SK-N-SH (cell line): ENCODE measurements at regions not wholly inside any gene's neighbourhood (a gene's known extent, or its start where the extent isn't known, plus 50 kb on each side); places are given as distances from the start of the nearest gene placed in this dataset.

Source experiments
- CTCF ChIA-PET: fragments of 300-600, 350-600 bp; formaldehyde crosslinking; extraction: SDS; loops from one replicate; lab custom pipeline; 2021; lab: Yijun Ruan, JAX
- POLR2A ChIA-PET: fragments of 350-600 bp; sonication (Branson Sonifier 250); formaldehyde crosslinking; extraction: SDS; loops from one replicate; lab custom pipeline; 2020; ENCODE audit warnings: antibody characterized with exemption, inconsistent platforms; lab: Yijun Ruan, JAX
- DNase-seq: peaks from one replicate; pipeline ENCODE4 v3.0.0; 2012
- H2AFZ ChIP-seq: fragments of 200-600 bp; sonication (generic); 2 replicates; pipeline ENCODE4 v1.8.1; 2016; ENCODE audit warnings: antibody characterized with exemption, mild to moderate bottlenecking, low read depth
- H3F3A ChIP-seq: fragments of 200-600 bp; sonication (generic); replicated peaks from 2 replicates; pipeline ENCODE3; 2016; ENCODE audit warnings: antibody characterized with exemption, mild to moderate bottlenecking; ENCODE audit not compliant: insufficient read depth
- H3K27ac ChIP-seq, 2 experiments: fragments of 200-500 bp in 1 of 2; fragments of 200-600 bp in 1 of 2; sonication (Bioruptor generic) in 1 of 2; sonication (generic), shearing (Covaris generic) in 1 of 2; 2 replicates each; pipeline versions ENCODE4 v1.5.1 to v1.6.1; 2014 to 2016; ENCODE audit warnings: low read depth in 2 of 2, inconsistent platforms in 1 of 2, low read length in 1 of 2, mild to moderate bottlenecking in 1 of 2, mixed read lengths in 1 of 2
- H3K27me3 ChIP-seq: fragments of 200-600 bp; sonication (generic), shearing (Covaris generic); 2 replicates; pipeline ENCODE4 v1.6.1; 2016; ENCODE audit warnings: mixed run types; ENCODE audit not compliant: insufficient read depth
- H3K36me3 ChIP-seq, 2 experiments: fragments of 200-500 bp in 1 of 2; fragments of 200-600 bp in 1 of 2; sonication (Bioruptor generic) in 1 of 2; sonication (generic) in 1 of 2; replicated peaks in 1 of 2; 2 replicates each; pipeline versions ENCODE3 to v1.5.1; 2014 to 2016; ENCODE audit warnings: low read length in 1 of 2, mild to moderate bottlenecking in 1 of 2; ENCODE audit not compliant: insufficient read depth in 2 of 2, control insufficient read depth in 1 of 2
- H3K4me1 ChIP-seq, 2 experiments: fragments of 200-500 bp in 1 of 2; fragments of 200-600 bp in 1 of 2; sonication (Bioruptor generic) in 1 of 2; sonication (generic), shearing (Covaris generic) in 1 of 2; 2 replicates each; pipeline versions ENCODE4 v1.5.1 to v1.6.1; 2014 to 2016; ENCODE audit warnings: low read depth in 1 of 2, low read length in 1 of 2, mixed run types in 1 of 2; ENCODE audit not compliant: insufficient read depth in 2 of 2, control insufficient read depth in 1 of 2
- H3K4me2 ChIP-seq: fragments of 200-600 bp; sonication (generic), shearing (Covaris generic); 2 replicates; pipeline ENCODE4 v1.6.1; 2017; ENCODE audit warnings: mixed run types
- H3K4me3 ChIP-seq, 2 experiments: fragments of 200-500 bp in 1 of 2; fragments of 200-600 bp in 1 of 2; sonication (Bioruptor generic) in 1 of 2; sonication (generic), shearing (Covaris generic) in 1 of 2; 2 replicates each; pipeline versions ENCODE4 v1.5.1 to v1.8.1; 2014 to 2016; ENCODE audit warnings: low read depth in 2 of 2, inconsistent platforms in 1 of 2, low read length in 1 of 2, mild to moderate bottlenecking in 1 of 2, mixed read lengths in 1 of 2, moderate library complexity in 1 of 2
- H3K79me2 ChIP-seq: fragments of 200-600 bp; sonication (generic); 2 replicates; pipeline ENCODE4 v1.8.1; 2017; ENCODE audit warnings: mild to moderate bottlenecking; ENCODE audit not compliant: insufficient read depth
- H3K9ac ChIP-seq: fragments of 200-600 bp; sonication (generic); 2 replicates; pipeline ENCODE4 v1.6.1; 2017; ENCODE audit warnings: mixed run types
- H3K9me2 ChIP-seq: fragments of 200-600 bp; sonication (generic); 2 replicates; pipeline ENCODE4 v1.6.1; 2017; ENCODE audit warnings: mixed run types
- H3K9me3 ChIP-seq: fragments of 200-600 bp; sonication (generic); 2 replicates; pipeline ENCODE4 v1.6.1; 2017; ENCODE audit warnings: mixed run types, mild to moderate bottlenecking, moderate library complexity
- H4K20me1 ChIP-seq: fragments of 200-600 bp; sonication (generic); 2 replicates; pipeline ENCODE4 v1.6.1; 2017; ENCODE audit warnings: mild to moderate bottlenecking, mixed run types; ENCODE audit not compliant: insufficient read depth
- CHD2 ChIP-seq: fragments of 150-350 bp; IDR thresholded peaks from 2 replicates; pipeline ENCODE4 v1.6.1; 2018; ENCODE audit warnings: low read length; ENCODE audit not compliant: partially characterized antibody
- ELF1 ChIP-seq: IDR thresholded peaks from 2 replicates; pipeline ENCODE4 v1.4.0; 2012
- EP300 ChIP-seq, 2 experiments: IDR thresholded peaks; 2 replicates each; pipeline versions ENCODE4 v1.4.0 to v1.6.1; 2012; ENCODE audit warnings: borderline replicate concordance in 1 of 2, low read depth in 1 of 2, low read length in 1 of 2
- EZH2phosphoT487 ChIP-seq: fragments of 200-600 bp; sonication (generic); IDR thresholded peaks from 2 replicates; pipeline ENCODE4 v1.6.1; 2017; ENCODE audit warnings: low read depth, mixed run types, mild to moderate bottlenecking, antibody characterized with exemption, moderate library complexity, borderline replicate concordance
- FOSL2 ChIP-seq: IDR thresholded peaks from 2 replicates; pipeline ENCODE4 v1.4.0; 2012; ENCODE audit warnings: low read depth, mild to moderate bottlenecking, moderate library complexity, borderline replicate concordance
- FOXM1 ChIP-seq: IDR thresholded peaks from 2 replicates; pipeline ENCODE4 v1.4.0; 2012; ENCODE audit warnings: low read depth, mild to moderate bottlenecking
- GABPA ChIP-seq: IDR thresholded peaks from 2 replicates; pipeline ENCODE4 v1.4.0; 2012; ENCODE audit warnings: low read depth, mild to moderate bottlenecking
- GATA2 ChIP-seq: sonication (generic); formaldehyde crosslinking; IDR thresholded peaks from 2 replicates; pipeline ENCODE4 v1.5.0; 2020; ENCODE audit warnings: mild to moderate bottlenecking, missing genetic modification reagents
- MXI1 ChIP-seq: IDR thresholded peaks from 2 replicates; pipeline ENCODE4 v1.6.1; 2012; ENCODE audit warnings: mild to moderate bottlenecking, low read depth, low read length, improper control_type of control experiment
- NFIC ChIP-seq: IDR thresholded peaks from 2 replicates; pipeline ENCODE4 v1.4.0; 2012; ENCODE audit warnings: borderline replicate concordance
- NRF1 ChIP-seq: IDR thresholded peaks from 2 replicates; pipeline ENCODE4 v1.6.1; 2012; ENCODE audit warnings: low read depth, mild to moderate bottlenecking, low read length
- RAD21 ChIP-seq: IDR thresholded peaks from 2 replicates; pipeline ENCODE4 v1.6.1; 2012; ENCODE audit warnings: mild to moderate bottlenecking, low read length
- RXRA ChIP-seq: IDR thresholded peaks from 2 replicates; pipeline ENCODE4 v1.4.0; 2012; ENCODE audit warnings: low read depth, mild to moderate bottlenecking, borderline replicate concordance
- SIN3A ChIP-seq: IDR thresholded peaks from 2 replicates; pipeline ENCODE4 v1.6.1; 2012; ENCODE audit warnings: low read depth, mild to moderate bottlenecking, low read length, moderate library complexity, borderline replicate concordance
- SMC3 ChIP-seq: IDR thresholded peaks from 2 replicates; pipeline ENCODE4 v1.6.1; 2012; ENCODE audit warnings: low read depth, low read length, improper control_type of control experiment
- TEAD4 ChIP-seq: IDR thresholded peaks from 2 replicates; pipeline ENCODE4 v1.4.0; 2012; ENCODE audit warnings: mild to moderate bottlenecking, borderline replicate concordance; ENCODE audit not compliant: insufficient read depth
- WGBS: methylation state at CpG from one replicate; pipeline ENCODE4 v1.1.6; 2017; ENCODE audit warnings: low lambda C conversion rate; 5-methylcytosine and 5-hydroxymethylcytosine counted together
- TF ChIP-seq, protein P1 (sequence below): fragments of 200-600 bp; sonication (generic); IDR thresholded peaks from 2 replicates; pipeline ENCODE4 v1.6.1; 2017; ENCODE audit warnings: antibody characterized with exemption, mild to moderate bottlenecking, moderate library complexity
- TF ChIP-seq, protein P2 (sequence below): fragments of 150-350 bp; IDR thresholded peaks from 2 replicates; pipeline ENCODE4 v1.6.1; 2016; ENCODE audit warnings: mild to moderate bottlenecking, low read depth, low read length
- TF ChIP-seq, protein P3 (sequence below): IDR thresholded peaks from 2 replicates; pipeline ENCODE4; 2012
- TF ChIP-seq, protein P4 (sequence below): fragments of 150-350 bp; IDR thresholded peaks from 2 replicates; pipeline ENCODE4 v1.6.1; 2017; ENCODE audit warnings: antibody characterized with exemption, low read length, low read depth, borderline replicate concordance

DNA sequence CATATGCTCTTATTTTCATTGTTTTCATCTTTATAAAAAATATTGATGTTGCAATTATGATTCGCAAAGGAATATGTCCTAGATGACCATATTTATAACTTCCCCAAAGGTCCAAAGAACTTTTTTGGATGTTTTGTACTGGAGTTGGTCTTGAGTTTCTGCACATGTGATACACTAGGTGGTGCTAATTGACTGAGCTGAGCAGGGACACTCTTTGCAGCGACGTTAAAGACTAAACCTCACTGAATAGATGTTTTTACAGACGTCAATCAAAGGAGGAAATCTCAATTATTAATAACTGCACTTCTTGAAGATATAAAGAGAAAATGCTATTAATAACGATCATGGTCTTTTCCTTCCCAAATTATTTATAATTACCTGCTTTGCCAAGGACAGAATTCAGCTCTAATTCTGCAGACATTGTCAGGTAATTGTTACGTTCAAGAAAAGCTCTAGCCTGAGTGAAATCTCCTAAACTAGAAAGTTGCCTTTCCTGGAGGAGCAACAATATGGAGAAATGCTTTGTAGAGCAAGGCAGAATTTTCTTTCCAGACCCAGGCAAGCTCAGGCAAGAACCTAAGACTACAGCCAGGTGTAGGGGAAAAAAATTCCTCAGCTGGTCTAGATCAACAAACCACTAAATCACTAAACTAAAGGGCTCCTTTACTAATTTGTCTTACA, 119.3 kb upstream of the RBBP8 start:
- no peak overlapping the region for H3K27ac ChIP-seq
- H3K27me3 ChIP-seq: peaks cover 12% of the 10 kb centered on the region; the same call in 1 of the 2 replicates
- POLR2A ChIA-PET: no interaction called here
- H3K4me3 ChIP-seq: no peak overlapping the region
- H3K4me1 ChIP-seq: peaks cover 4% of the 10 kb centered on the region in 2 experiments; a peak in 2 of 4 replicates
- no peak overlapping the region for H3K9ac ChIP-seq
- 17% methylated on average over 6 of the region's 6 CpGs for WGBS
- H3K79me2 ChIP-seq: no peaks in the 10 kb centered on the region
- DNase-seq: peak; percentile 43
- no peaks in the 10 kb centered on the region for H3F3A ChIP-seq
- no peaks in the 10 kb centered on the region for H3K9me3 ChIP-seq
- no peaks in the 10 kb centered on the region for H3K9me2 ChIP-seq
- H4K20me1 ChIP-seq: no peaks in the 10 kb centered on the region
- CTCF ChIA-PET: interaction anchor here (0.6 to 8.2 kb wide), 32 partner anchors 9 to 599 kb away, joined by 3 to 85 read pairs (median 4); no protein-coding TSS in a partner anchor
- H2AFZ ChIP-seq: 0 out of 2 replicates have a peak overlapping the region, but pooled peaks have one; percentile 29
- H3K36me3 ChIP-seq: no peaks in the 10 kb centered on the region
- H3K4me2 ChIP-seq: no peak overlapping the region
- TF ChIP-seq FOSL2: no peak
- TF ChIP-seq SMC3: peak; percentile 70
- TF ChIP-seq EP300 (IDR thresholded peaks at IDR 0.05; ENCODE audit: borderline replicate concordance in 1 of 2, low read depth in 1 of 2, low read length in 1 of 2): no peak
- TF ChIP-seq RAD21: peak; percentile 93
- TF ChIP-seq, protein P1, sequence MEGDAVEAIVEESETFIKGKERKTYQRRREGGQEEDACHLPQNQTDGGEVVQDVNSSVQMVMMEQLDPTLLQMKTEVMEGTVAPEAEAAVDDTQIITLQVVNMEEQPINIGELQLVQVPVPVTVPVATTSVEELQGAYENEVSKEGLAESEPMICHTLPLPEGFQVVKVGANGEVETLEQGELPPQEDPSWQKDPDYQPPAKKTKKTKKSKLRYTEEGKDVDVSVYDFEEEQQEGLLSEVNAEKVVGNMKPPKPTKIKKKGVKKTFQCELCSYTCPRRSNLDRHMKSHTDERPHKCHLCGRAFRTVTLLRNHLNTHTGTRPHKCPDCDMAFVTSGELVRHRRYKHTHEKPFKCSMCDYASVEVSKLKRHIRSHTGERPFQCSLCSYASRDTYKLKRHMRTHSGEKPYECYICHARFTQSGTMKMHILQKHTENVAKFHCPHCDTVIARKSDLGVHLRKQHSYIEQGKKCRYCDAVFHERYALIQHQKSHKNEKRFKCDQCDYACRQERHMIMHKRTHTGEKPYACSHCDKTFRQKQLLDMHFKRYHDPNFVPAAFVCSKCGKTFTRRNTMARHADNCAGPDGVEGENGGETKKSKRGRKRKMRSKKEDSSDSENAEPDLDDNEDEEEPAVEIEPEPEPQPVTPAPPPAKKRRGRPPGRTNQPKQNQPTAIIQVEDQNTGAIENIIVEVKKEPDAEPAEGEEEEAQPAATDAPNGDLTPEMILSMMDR: peak; percentile 65
- TF ChIP-seq, all 33 proteins: peak for 3

DNA sequence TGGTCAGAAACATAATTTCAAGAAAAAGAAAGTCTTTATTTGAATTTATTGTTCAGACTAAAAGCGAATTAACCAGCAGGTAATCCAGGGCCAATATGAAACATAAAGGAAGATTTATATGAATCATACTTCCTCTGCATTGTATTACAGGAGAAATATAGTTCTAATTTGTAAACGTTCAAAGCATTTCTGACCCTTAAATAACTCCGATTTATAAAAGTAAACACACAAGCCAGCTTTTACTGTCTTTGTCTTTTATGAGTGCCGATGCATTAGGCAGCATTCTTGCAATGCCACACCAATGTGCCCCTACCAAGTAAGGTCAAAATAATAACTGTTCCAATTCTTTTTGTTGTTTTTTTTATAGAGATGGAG, 118.8 kb upstream of the RBBP8 start:
- H3K9me3 ChIP-seq: no peaks in the 10 kb centered on the region

More for the DNA sequence above, 118.8 kb upstream of the RBBP8 start:
- Histone ChIP-seq H3K4me3 (no peak overlapping the region), H3K79me2 (no peaks in the 10 kb centered on the region), H3K36me3 (no peaks in the 10 kb centered on the region), H3K9ac (no peak overlapping the region), H3K4me1 (peaks cover 4% of the 10 kb centered on the region in 2 experiments; a peak in 2 of 4 replicates), H2AFZ (0 out of 2 replicates have a peak overlapping the region, but pooled peaks have one; percentile 29), H3K4me2 (no peak overlapping the region), H3K9me2 (no peaks in the 10 kb centered on the region)
- POLR2A ChIA-PET: no interaction called here
- CTCF ChIA-PET: interaction anchor here (0.6 to 8.2 kb wide), 32 partner anchors 9 to 599 kb away, joined by 3 to 85 read pairs (median 4); no protein-coding TSS in a partner anchor
- TF ChIP-seq MXI1: no peak
- no peak for TF ChIP-seq TEAD4
- no peak for TF ChIP-seq FOSL2
- TF ChIP-seq, protein P2, sequence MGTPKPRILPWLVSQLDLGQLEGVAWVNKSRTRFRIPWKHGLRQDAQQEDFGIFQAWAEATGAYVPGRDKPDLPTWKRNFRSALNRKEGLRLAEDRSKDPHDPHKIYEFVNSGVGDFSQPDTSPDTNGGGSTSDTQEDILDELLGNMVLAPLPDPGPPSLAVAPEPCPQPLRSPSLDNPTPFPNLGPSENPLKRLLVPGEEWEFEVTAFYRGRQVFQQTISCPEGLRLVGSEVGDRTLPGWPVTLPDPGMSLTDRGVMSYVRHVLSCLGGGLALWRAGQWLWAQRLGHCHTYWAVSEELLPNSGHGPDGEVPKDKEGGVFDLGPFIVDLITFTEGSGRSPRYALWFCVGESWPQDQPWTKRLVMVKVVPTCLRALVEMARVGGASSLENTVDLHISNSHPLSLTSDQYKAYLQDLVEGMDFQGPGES: no peak
- TF ChIP-seq, protein P3, sequence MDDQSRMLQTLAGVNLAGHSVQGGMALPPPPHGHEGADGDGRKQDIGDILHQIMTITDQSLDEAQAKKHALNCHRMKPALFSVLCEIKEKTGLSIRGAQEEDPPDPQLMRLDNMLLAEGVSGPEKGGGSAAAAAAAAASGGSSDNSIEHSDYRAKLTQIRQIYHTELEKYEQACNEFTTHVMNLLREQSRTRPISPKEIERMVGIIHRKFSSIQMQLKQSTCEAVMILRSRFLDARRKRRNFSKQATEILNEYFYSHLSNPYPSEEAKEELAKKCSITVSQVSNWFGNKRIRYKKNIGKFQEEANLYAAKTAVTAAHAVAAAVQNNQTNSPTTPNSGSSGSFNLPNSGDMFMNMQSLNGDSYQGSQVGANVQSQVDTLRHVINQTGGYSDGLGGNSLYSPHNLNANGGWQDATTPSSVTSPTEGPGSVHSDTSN: no peak
- TF ChIP-seq NRF1: no peak
- TF ChIP-seq, protein P4, sequence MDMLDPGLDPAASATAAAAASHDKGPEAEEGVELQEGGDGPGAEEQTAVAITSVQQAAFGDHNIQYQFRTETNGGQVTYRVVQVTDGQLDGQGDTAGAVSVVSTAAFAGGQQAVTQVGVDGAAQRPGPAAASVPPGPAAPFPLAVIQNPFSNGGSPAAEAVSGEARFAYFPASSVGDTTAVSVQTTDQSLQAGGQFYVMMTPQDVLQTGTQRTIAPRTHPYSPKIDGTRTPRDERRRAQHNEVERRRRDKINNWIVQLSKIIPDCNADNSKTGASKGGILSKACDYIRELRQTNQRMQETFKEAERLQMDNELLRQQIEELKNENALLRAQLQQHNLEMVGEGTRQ: no peak
- TF ChIP-seq ELF1: no peak
- no peak for TF ChIP-seq SIN3A
- no peak for TF ChIP-seq EZH2phosphoT487
- no peak for TF ChIP-seq GABPA
- TF ChIP-seq CHD2: no peak
- TF ChIP-seq FOXM1: no peak
- no peak for TF ChIP-seq SMC3
- TF ChIP-seq GATA2 (CRISPR knock-in tag): no peak
- no peak for TF ChIP-seq NFIC
- TF ChIP-seq RXRA: no peak
- TF ChIP-seq, all 33 proteins: peak for 0
- WGBS: 39% methylated on average over 4 of the region's 4 CpGs
- Histone ChIP-seq H3F3A (no peaks in the 10 kb centered on the region), H4K20me1 (no peaks in the 10 kb centered on the region), H3K27ac (no peak overlapping the region), H3K27me3 (peaks cover 12% of the 10 kb centered on the region; the same call in 1 of the 2 replicates)
- no peak for DNase-seq
